22Rv1 (cell line): ENCODE measurements at regions not wholly inside any gene's neighbourhood (a gene's known extent, or its start where the extent isn't known, plus 50 kb on each side); places are given as distances from the start of the nearest gene placed in this dataset.

ENCODE experiments used
- H3K27ac ChIP-seq: fragments of 450-650 bp; 2 replicates; pipeline ENCODE4 v1.5.1; 2017
- CTCF ChIP-seq: fragments of 450-650 bp; IDR thresholded peaks from 2 replicates; pipeline ENCODE4 v1.5.1; 2017; ENCODE audit warnings: mild to moderate bottlenecking
- ZFX ChIP-seq: fragments of 450-650 bp; IDR thresholded peaks from 2 replicates; pipeline ENCODE4 v1.6.1; 2017; ENCODE audit warnings: antibody characterized with exemption, borderline replicate concordance

- TF ChIP-seq CTCF: no peak
- TF ChIP-seq ZFX: no peak
- H3K27ac ChIP-seq: no peak overlapping the region
Measured at GRCh38 chr6:44012078-44012493, 115.2 kb downstream of the MRPL14 start.

GRCh38 chr6:44011350-44011920 is 115.8 kb downstream of the MRPL14 start:
- TF ChIP-seq ZFX: no peak
- no peak overlapping the region for H3K27ac ChIP-seq

- no peak overlapping the region for H3K27ac ChIP-seq
- no peak for TF ChIP-seq ZFX
- TF ChIP-seq CTCF: no peak
Measured at GRCh38 chr6:44010411-44011349, 116.6 kb downstream of the MRPL14 start.

- no peak overlapping the region for H3K27ac ChIP-seq
- TF ChIP-seq ZFX (no peak), CTCF (no peak)
Measured at GRCh38 chr6:44009425-44010321, 117.6 kb downstream of the MRPL14 start.

- H3K27ac ChIP-seq: no peak overlapping the region
Measured at GRCh38 chr6:44008821-44009370, 118.4 kb downstream of the MRPL14 start.

GRCh38 chr6:44007818-44008621 is 119.2 kb downstream of the MRPL14 start:
- TF ChIP-seq ZFX: no peak
- TF ChIP-seq CTCF: no peak
- no peak overlapping the region for H3K27ac ChIP-seq

More at GRCh38 chr6:44008821-44009370, 118.4 kb downstream of the MRPL14 start:
- no peak for TF ChIP-seq CTCF
- TF ChIP-seq ZFX: no peak

- TF ChIP-seq ZFX: no peak
- no peak for TF ChIP-seq CTCF
- no peak overlapping the region for H3K27ac ChIP-seq
Measured at GRCh38 chr6:44006872-44007303, 120.4 kb downstream of the MRPL14 start.
